ENCODE measurements at regions not wholly inside any gene's neighbourhood (a gene's known extent, or its start where the extent isn't known, plus 50 kb on each side); places are given as distances from the start of the nearest gene placed in this dataset.

- no peak for DNase-seq
Observed at GRCh38 chr5:88939300-88939699, 56.3 kb upstream of the MEF2C start.

GRCh38 chr5:88938488-88938887 lies 55.5 kb upstream of the MEF2C start:
- no peak for DNase-seq

- DNase-seq = no peak
Observed at GRCh38 chr5:88937406-88937805, 54.4 kb upstream of the MEF2C start.

- DNase-seq = no peak
Observed at GRCh38 chr5:88934439-88934838, 51.5 kb upstream of the MEF2C start.

Data from effector CD8-positive, alpha-beta T cell (primary cell).